HEK293 (cell line): ENCODE measurements at regions not wholly inside any gene's neighbourhood (a gene's known extent, or its start where the extent isn't known, plus 50 kb on each side); places are given as distances from the start of the nearest gene placed in this dataset.

ENCODE experiments used
- CTCF ChIA-PET: fragments of 350-600 bp; formaldehyde crosslinking; extraction: SDS; loops from one replicate; lab custom pipeline; 2021; ENCODE audit warnings: antibody characterized with exemption; lab: Yijun Ruan, JAX
- POLR2A ChIA-PET: fragments of 300-600 bp; formaldehyde crosslinking; extraction: SDS; loops from one replicate; lab custom pipeline; 2020; ENCODE audit warnings: antibody characterized with exemption, inconsistent platforms; lab: Yijun Ruan, JAX
- H3K27ac ChIP-seq: fragments of 200-500 bp; sonication (Bioruptor generic); 2 replicates; pipeline ENCODE4 v1.5.1; 2014; ENCODE audit warnings: low read depth, low read length, control low read depth, inconsistent platforms; ENCODE audit errors: extremely low read depth
- H3K36me3 ChIP-seq, 2 experiments: fragments of 200-500 bp in 1 of 2; sonication (Bioruptor generic) in 1 of 2; 1 replicate in 1 of 2; 2 replicates in 1 of 2; pipeline ENCODE4 v1.5.1; 2014 to 2017; ENCODE audit warnings: inconsistent platforms in 2 of 2, low read length in 2 of 2; ENCODE audit not compliant: control insufficient read depth in 2 of 2, insufficient read depth in 1 of 2
- H3K4me1 ChIP-seq: fragments of 200-500 bp; sonication (Bioruptor generic); 2 replicates; pipeline ENCODE4 v1.5.1; 2014; ENCODE audit warnings: mild to moderate bottlenecking, low read length, inconsistent platforms; ENCODE audit not compliant: control insufficient read depth, insufficient read depth
- H3K4me3 ChIP-seq: 2 replicates; pipeline ENCODE4 v1.5.1; 2011; ENCODE audit warnings: low read depth, mild to moderate bottlenecking, control low read depth, low read length, moderate library complexity
- H3K9me3 ChIP-seq: fragments of 200-500 bp; sonication (Bioruptor generic); 2 replicates; pipeline ENCODE4 v1.5.1; 2014; ENCODE audit warnings: low read depth, low read length, inconsistent platforms; ENCODE audit not compliant: control insufficient read depth, insufficient read depth
- ELK4 ChIP-seq: IDR thresholded peaks from 2 replicates; pipeline ENCODE4 v1.6.1; 2011; ENCODE audit warnings: mild to moderate bottlenecking, low read depth, low read length, borderline replicate concordance
- KLF10 ChIP-seq: fragments of 450-650 bp; IDR thresholded peaks from 2 replicates; pipeline ENCODE4 v1.5.1; 2018; ENCODE audit warnings: missing biosample characterization, mild to moderate bottlenecking, missing genetic modification characterization
- KLF17 ChIP-seq: fragments of 450-650 bp; formaldehyde crosslinking; IDR thresholded peaks from 2 replicates; pipeline ENCODE4 v1.5.1; 2016; ENCODE audit warnings: missing biosample characterization, missing genetic modification characterization
- PRDM10 ChIP-seq: fragments of 450-650 bp; formaldehyde crosslinking; IDR thresholded peaks from 2 replicates; pipeline ENCODE4 v1.5.1; 2016; ENCODE audit warnings: missing biosample characterization, missing genetic modification characterization
- REST ChIP-seq: fragments of 450-650 bp; formaldehyde crosslinking; IDR thresholded peaks from 2 replicates; pipeline ENCODE4 v1.5.1; 2016; ENCODE audit warnings: missing biosample characterization, missing genetic modification characterization
- YY2 ChIP-seq: fragments of 450-650 bp; formaldehyde crosslinking; IDR thresholded peaks from 2 replicates; pipeline ENCODE4 v1.5.1; 2016; ENCODE audit warnings: missing biosample characterization, missing genetic modification characterization
- ZBTB26 ChIP-seq: fragments of 450-650 bp; formaldehyde crosslinking; optimal IDR thresholded peaks from 2 replicates; pipeline ENCODE3; 2016; ENCODE audit warnings: missing biosample characterization, mild to moderate bottlenecking, missing genetic modification characterization
- ZBTB48 ChIP-seq: fragments of 450-650 bp; formaldehyde crosslinking; IDR thresholded peaks from 2 replicates; pipeline ENCODE4 v1.5.1; 2016; ENCODE audit warnings: missing biosample characterization, missing genetic modification characterization
- ZFP3 ChIP-seq: fragments of 450-650 bp; formaldehyde crosslinking; IDR thresholded peaks from 2 replicates; pipeline ENCODE4 v1.5.1; 2016; ENCODE audit warnings: low read depth, missing biosample characterization, missing genetic modification characterization
- ZNF324 ChIP-seq: fragments of 450-650 bp; formaldehyde crosslinking; IDR thresholded peaks from 2 replicates; pipeline ENCODE4 v1.5.1; 2016; ENCODE audit warnings: missing biosample characterization, missing genetic modification characterization
- ZNF473 ChIP-seq: fragments of 450-650 bp; formaldehyde crosslinking; IDR thresholded peaks from 2 replicates; pipeline ENCODE4 v1.5.1; 2017; ENCODE audit warnings: missing biosample characterization, missing genetic modification characterization
- ZNF549 ChIP-seq: fragments of 450-650 bp; IDR thresholded peaks from 2 replicates; pipeline ENCODE4 v1.5.1; 2018; ENCODE audit warnings: missing biosample characterization, missing genetic modification characterization, mild to moderate bottlenecking, inconsistent platforms, moderate library complexity
- ZNF555 ChIP-seq: fragments of 450-650 bp; formaldehyde crosslinking; conservative IDR thresholded peaks from 2 replicates; pipeline ENCODE4 v1.5.1; 2017; ENCODE audit warnings: missing biosample characterization, mild to moderate bottlenecking, missing genetic modification characterization, inconsistent platforms
- ZNF580 ChIP-seq: fragments of 450-650 bp; formaldehyde crosslinking; IDR thresholded peaks from 2 replicates; pipeline ENCODE4 v1.5.1; 2016; ENCODE audit warnings: missing biosample characterization, missing genetic modification characterization
- ZNF600 ChIP-seq: fragments of 450-650 bp; formaldehyde crosslinking; IDR thresholded peaks from 2 replicates; pipeline ENCODE4 v1.5.1; 2016; ENCODE audit warnings: missing biosample characterization, missing genetic modification characterization
- ZNF677 ChIP-seq: fragments of 450-650 bp; IDR thresholded peaks from 2 replicates; pipeline ENCODE4 v1.5.0; 2018; ENCODE audit warnings: missing biosample characterization, mild to moderate bottlenecking, missing genetic modification characterization, moderate library complexity
- ZNF777 ChIP-seq: fragments of 450-650 bp; formaldehyde crosslinking; IDR thresholded peaks from 2 replicates; pipeline ENCODE4 v1.5.1; 2017; ENCODE audit warnings: missing biosample characterization, missing genetic modification characterization, borderline replicate concordance
- ZNF792 ChIP-seq: fragments of 450-650 bp; formaldehyde crosslinking; IDR thresholded peaks from 2 replicates; pipeline ENCODE4 v1.5.1; 2016; ENCODE audit warnings: missing biosample characterization, missing genetic modification characterization
- ZSCAN4 ChIP-seq: fragments of 450-650 bp; formaldehyde crosslinking; IDR thresholded peaks from 2 replicates; pipeline ENCODE4 v1.5.1; 2017; ENCODE audit warnings: missing biosample characterization, missing genetic modification characterization

- H3K9me3 ChIP-seq = no peaks in the 10 kb centered on the region
- no peak overlapping the region for H3K4me3 ChIP-seq
- no peak overlapping the region for H3K27ac ChIP-seq
- POLR2A ChIA-PET = no interaction called here
- no peak for TF ChIP-seq ZBTB48 (tag by site-specific recombination)
- TF ChIP-seq ELK4 = no peak
- no peak for TF ChIP-seq ZNF324
- no peak for TF ChIP-seq ZFP3 (tag by site-specific recombination)
- TF ChIP-seq KLF10 (tag by site-specific recombination) = no peak
- no peak for TF ChIP-seq ZNF580 (tag by site-specific recombination)
- TF ChIP-seq KLF17 (tag by site-specific recombination) = no peak
- TF ChIP-seq ZNF777 (tag by site-specific recombination) = no peak
- no peak for TF ChIP-seq PRDM10 (tag by site-specific recombination)
- TF ChIP-seq ZNF600 = no peak
- no peak for TF ChIP-seq ZNF792
- no peak for TF ChIP-seq ZNF555
- TF ChIP-seq REST (tag by site-specific recombination) = no peak
- no peak for TF ChIP-seq YY2
- TF ChIP-seq ZBTB26 (tag by site-specific recombination) = no peak
- TF ChIP-seq ZNF549 (tag by site-specific recombination) = no peak
- no peak for TF ChIP-seq ZNF473
- no peak for TF ChIP-seq ZSCAN4 (tag by site-specific recombination)
- TF ChIP-seq ZNF677 (tag by site-specific recombination) = no peak
- TF ChIP-seq, all 188 proteins: peak for 0
- CTCF ChIA-PET = no interaction called here
- Histone ChIP-seq H3K36me3 (no peaks in the 10 kb centered on the region), H3K4me1 (peaks cover 6% of the 10 kb centered on the region; the same call in 1 of the 2 replicates)
These were observed 75.2 kb upstream of the PRLR start for GRCh38 chr5:35305336-35306020.
